Left forelimb (tissue), 1 donor: ENCODE measurements at regions not wholly inside any gene's neighbourhood (a gene's known extent, or its start where the extent isn't known, plus 50 kb on each side); places are given as distances from the start of the nearest gene placed in this dataset.
"Not testable (repeated sequence)": the region's sequence is repeated elsewhere in the genome, so short reads cannot be mapped to it uniquely, and the experiment has no call there.

Experiments
- DNase-seq: peaks from one replicate; pipeline ENCODE4 v3.0.0-alpha.2; 2018; ENCODE audit warnings: low spot score

- DNase-seq: no peak
These were observed 122.7 kb downstream of the FAM53A start for GRCh38 chr4:1561286-1561990.

- no peak for DNase-seq
These were observed 124.0 kb downstream of the FAM53A start for GRCh38 chr4:1559896-1560650.

GRCh38 chr4:1558205-1558604 lies 125.9 kb downstream of the FAM53A start:
- DNase-seq: no peak

- no peak for DNase-seq
These were observed 126.9 kb downstream of the FAM53A start for GRCh38 chr4:1557221-1557597.

- DNase-seq: no peak
These were observed 127.4 kb downstream of the FAM53A start for GRCh38 chr4:1556541-1557220.

GRCh38 chr4:1554876-1555265 lies 129.2 kb downstream of the FAM53A start:
- no peak for DNase-seq

GRCh38 chr4:1554246-1554875 lies 129.8 kb downstream of the FAM53A start:
- DNase-seq: no peak

- no peak for DNase-seq
These were observed 130.7 kb downstream of the FAM53A start for GRCh38 chr4:1553365-1553764.

- no peak for DNase-seq
These were observed 131.7 kb downstream of the FAM53A start for GRCh38 chr4:1552451-1552850.

- DNase-seq: no peak
These were observed 132.9 kb downstream of the FAM53A start for GRCh38 chr4:1551211-1551610.

GRCh38 chr4:1550122-1551070 lies 133.7 kb downstream of the FAM53A start:
- DNase-seq: no peak

GRCh38 chr4:1549638-1550035 lies 134.5 kb downstream of the FAM53A start:
- DNase-seq: no peak

- DNase-seq: not testable (repeated sequence)
These were observed 135.1 kb downstream of the FAM53A start for GRCh38 chr4:1548827-1549637.

- peak; percentile 74 for DNase-seq
These were observed 136.0 kb downstream of the FAM53A start for GRCh38 chr4:1547856-1548826.

GRCh38 chr4:1547131-1547855 lies 136.8 kb downstream of the FAM53A start:
- DNase-seq: no peak

GRCh38 chr4:1544861-1545281 lies 138.6 kb upstream of the NKX1-1 start:
- DNase-seq: no peak

GRCh38 chr4:1544435-1544834 lies 138.2 kb upstream of the NKX1-1 start:
- not testable (repeated sequence) for DNase-seq

- no peak for DNase-seq
These were observed 137.7 kb upstream of the NKX1-1 start for GRCh38 chr4:1543976-1544375.

GRCh38 chr4:1543561-1543960 lies 137.3 kb upstream of the NKX1-1 start:
- DNase-seq: no peak
